WERI-Rb-1 (cell line): ENCODE measurements at regions not wholly inside any gene's neighbourhood (a gene's known extent, or its start where the extent isn't known, plus 50 kb on each side); places are given as distances from the start of the nearest gene placed in this dataset.

ENCODE experiments used
- DNase-seq: peaks from one replicate; pipeline ENCODE4 v3.0.0-alpha.2; 2020
- H3K27ac ChIP-seq: fragments of 250-450 bp; sonication (Bioruptor Pico); 2 replicates; pipeline ENCODE4 v1.5.1; 2020; ENCODE audit warnings: mild to moderate bottlenecking, moderate library complexity
- H3K27me3 ChIP-seq: fragments of 250-450 bp; sonication (Bioruptor Pico); 2 replicates; pipeline ENCODE4 v1.5.1; 2021; ENCODE audit warnings: mild to moderate bottlenecking, low read depth, moderate library complexity; ENCODE audit not compliant: insufficient read depth, severe bottlenecking
- H3K36me3 ChIP-seq: fragments of 250-450 bp; sonication (Bioruptor Pico); 2 replicates; pipeline ENCODE4 v1.5.1; 2020; ENCODE audit warnings: mild to moderate bottlenecking, moderate library complexity
- H3K4me3 ChIP-seq: 2 replicates; pipeline ENCODE4 v1.5.1; 2011; ENCODE audit warnings: low read depth, mild to moderate bottlenecking, control low read depth, low read length
- H3K9me3 ChIP-seq: fragments of 250-450 bp; sonication (Bioruptor Pico); 2 replicates; pipeline ENCODE4 v1.5.1; 2021; ENCODE audit warnings: mild to moderate bottlenecking, moderate library complexity; ENCODE audit not compliant: severe bottlenecking
- TF ChIP-seq, protein P1 (sequence below): IDR thresholded peaks from 2 replicates; pipeline ENCODE4 v1.5.1; 2011; ENCODE audit warnings: low read depth, mild to moderate bottlenecking, control low read depth, inconsistent platforms, low read length

DNA sequence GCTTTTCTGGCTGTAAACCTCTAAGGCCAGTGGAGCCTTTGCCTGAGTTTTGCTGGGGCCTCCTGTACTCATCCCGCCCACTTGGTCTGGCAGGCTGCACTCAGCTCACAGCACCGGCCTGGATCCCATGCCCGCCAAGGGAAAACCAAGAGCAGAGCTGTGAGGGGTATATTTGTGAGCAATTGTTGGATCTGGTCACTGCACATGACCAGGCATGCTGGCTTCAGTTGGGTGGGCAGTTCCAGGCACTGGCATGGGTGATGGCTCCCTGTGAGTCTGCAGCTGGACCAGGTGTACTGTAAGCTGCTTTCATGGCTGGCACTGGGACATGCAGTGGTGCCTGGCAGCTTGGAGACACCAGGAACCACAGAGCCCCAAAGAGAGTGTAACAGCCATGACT is 563.1 kb upstream of the RGS18 start:
- no peak for DNase-seq
- H3K27me3 ChIP-seq = no peaks in the 10 kb centered on the region
- TF ChIP-seq, protein P1, sequence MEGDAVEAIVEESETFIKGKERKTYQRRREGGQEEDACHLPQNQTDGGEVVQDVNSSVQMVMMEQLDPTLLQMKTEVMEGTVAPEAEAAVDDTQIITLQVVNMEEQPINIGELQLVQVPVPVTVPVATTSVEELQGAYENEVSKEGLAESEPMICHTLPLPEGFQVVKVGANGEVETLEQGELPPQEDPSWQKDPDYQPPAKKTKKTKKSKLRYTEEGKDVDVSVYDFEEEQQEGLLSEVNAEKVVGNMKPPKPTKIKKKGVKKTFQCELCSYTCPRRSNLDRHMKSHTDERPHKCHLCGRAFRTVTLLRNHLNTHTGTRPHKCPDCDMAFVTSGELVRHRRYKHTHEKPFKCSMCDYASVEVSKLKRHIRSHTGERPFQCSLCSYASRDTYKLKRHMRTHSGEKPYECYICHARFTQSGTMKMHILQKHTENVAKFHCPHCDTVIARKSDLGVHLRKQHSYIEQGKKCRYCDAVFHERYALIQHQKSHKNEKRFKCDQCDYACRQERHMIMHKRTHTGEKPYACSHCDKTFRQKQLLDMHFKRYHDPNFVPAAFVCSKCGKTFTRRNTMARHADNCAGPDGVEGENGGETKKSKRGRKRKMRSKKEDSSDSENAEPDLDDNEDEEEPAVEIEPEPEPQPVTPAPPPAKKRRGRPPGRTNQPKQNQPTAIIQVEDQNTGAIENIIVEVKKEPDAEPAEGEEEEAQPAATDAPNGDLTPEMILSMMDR = no peak
- no peaks in the 10 kb centered on the region for H3K36me3 ChIP-seq
- H3K27ac ChIP-seq = no peak overlapping the region
- H3K4me3 ChIP-seq = no peak overlapping the region
- no peaks in the 10 kb centered on the region for H3K9me3 ChIP-seq

DNA sequence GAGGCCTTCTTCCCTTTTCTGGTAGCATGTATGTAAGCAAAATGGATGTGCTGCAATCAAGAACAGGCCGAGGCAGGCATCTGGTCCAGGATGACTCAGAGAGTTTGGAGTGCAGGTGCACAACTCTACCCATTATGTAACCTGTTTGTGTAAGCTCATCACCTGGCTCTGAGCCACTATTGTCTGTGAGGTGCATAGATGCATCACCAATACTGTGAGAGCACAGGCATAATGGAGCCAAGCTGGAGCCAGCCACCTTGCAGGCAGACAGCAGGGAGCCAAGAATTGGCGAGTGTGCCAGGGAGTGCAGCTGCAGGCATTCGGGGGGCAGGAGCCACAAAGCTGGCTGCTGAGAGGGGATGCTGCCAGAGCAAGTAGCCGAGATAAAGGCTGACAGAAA is 549.9 kb upstream of the RGS18 start:
- no peak overlapping the region for H3K4me3 ChIP-seq
- TF ChIP-seq, protein P1 = no peak
- no peaks in the 10 kb centered on the region for H3K9me3 ChIP-seq
- H3K36me3 ChIP-seq = no peaks in the 10 kb centered on the region
- no peak for DNase-seq
- H3K27me3 ChIP-seq = no peaks in the 10 kb centered on the region
- H3K27ac ChIP-seq = no peak overlapping the region

DNA sequence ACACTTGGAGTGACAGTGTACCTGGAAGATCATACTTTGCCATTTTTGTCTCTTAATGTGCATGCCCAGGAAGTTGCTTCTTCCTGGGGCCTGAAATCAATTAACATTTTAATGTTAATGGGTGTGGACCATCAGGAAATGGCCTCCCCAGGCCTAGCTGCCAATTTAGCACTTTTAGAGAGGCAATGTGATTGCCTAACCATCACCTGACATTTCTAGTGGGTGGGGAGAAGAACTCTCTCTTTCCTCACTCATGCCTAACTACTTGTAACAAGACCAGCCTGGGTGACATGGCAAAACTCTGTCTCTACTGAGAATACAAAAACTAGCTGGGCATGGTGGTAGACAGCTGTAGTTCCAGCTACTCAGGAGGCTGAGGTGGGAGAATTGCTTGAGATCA is 549.0 kb upstream of the RGS18 start:
- no peaks in the 10 kb centered on the region for H3K27me3 ChIP-seq
- DNase-seq = no peak
- no peak overlapping the region for H3K4me3 ChIP-seq
- H3K36me3 ChIP-seq = no peaks in the 10 kb centered on the region
- no peaks in the 10 kb centered on the region for H3K9me3 ChIP-seq
- H3K27ac ChIP-seq = no peak overlapping the region
- TF ChIP-seq, protein P1 = no peak

DNA sequence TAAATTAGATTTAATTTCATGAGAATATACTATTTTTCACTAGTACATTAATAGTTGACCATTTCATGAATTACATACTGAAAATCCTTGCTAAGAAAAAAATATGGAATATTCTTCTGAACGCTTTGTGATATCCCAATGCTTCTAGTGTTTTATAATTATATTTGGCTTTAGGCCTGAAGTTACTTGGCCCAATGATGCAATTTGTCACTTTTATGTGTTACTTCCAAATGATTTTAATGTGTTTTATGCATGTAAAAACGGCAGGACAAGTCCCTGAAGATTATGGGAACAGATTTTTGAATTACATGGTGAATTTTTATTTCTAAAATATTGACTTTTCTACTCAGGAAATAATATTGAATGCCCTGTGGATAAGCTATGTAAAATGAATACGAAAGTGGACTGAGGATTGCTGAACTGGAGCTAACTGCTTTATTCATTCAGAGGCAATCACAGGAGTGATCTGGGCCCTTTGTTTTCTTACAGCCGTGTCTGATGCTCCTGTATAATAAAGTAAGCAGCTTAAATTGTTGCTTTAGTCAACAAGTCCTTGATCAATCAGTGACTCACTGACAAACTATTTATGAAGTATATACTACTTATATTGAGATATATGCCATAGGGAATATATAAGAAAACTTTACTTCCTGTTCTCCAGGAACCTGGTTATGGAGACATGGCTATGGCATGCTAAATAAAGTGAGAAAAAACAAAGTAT is 543.0 kb upstream of the RGS18 start:
- Histone ChIP-seq H3K36me3 (no peaks in the 10 kb centered on the region), H3K27ac (no peak overlapping the region), H3K4me3 (no peak overlapping the region), H3K9me3 (no peaks in the 10 kb centered on the region), H3K27me3 (no peaks in the 10 kb centered on the region)
- TF ChIP-seq, protein P1 = no peak
- DNase-seq = no peak

DNA sequence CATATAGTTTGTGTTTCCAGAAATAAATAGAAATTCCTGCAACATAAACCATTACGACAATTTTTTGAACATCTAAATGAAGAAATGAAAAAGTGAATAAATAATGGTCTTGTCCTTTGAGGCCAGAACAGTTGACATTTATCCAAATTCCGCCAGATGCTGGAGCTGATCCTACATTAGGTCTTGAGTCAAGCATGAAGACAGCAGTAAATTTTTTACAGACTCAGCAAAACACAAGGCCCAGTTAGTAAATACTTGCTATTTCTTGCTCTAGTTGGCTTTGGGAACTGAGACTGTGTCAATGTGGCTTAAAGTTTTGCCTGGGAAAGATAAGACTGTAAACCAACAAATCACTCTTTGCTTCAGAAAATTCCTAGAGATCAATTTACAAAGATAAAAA is 540.1 kb upstream of the RGS18 start:
- TF ChIP-seq, protein P1 = no peak
- Histone ChIP-seq H3K27ac (no peak overlapping the region), H3K27me3 (no peaks in the 10 kb centered on the region), H3K36me3 (no peaks in the 10 kb centered on the region), H3K4me3 (no peak overlapping the region), H3K9me3 (no peaks in the 10 kb centered on the region)
- no peak for DNase-seq

DNA sequence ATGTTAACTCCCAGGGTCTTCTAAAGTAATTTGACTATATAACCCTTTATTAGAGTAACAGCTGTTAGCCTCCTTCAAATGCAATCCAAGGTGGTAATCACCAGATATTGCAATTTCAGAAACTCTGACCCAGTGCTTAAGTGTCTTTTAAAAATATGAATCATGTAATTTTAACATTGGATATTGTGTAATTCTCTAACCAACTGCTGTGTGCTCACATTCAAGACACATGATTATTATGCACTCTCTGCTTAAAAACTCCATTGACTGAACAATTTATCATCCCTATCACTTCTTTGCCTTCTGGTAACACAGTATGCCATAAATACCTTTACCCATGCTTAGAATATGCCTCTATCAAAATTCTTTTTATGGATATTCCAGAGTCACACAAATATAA is 537.4 kb upstream of the RGS18 start:
- H3K4me3 ChIP-seq = no peak overlapping the region
- DNase-seq = no peak
- H3K27me3 ChIP-seq = no peaks in the 10 kb centered on the region
- H3K27ac ChIP-seq = no peak overlapping the region
- no peaks in the 10 kb centered on the region for H3K9me3 ChIP-seq
- TF ChIP-seq, protein P1 = no peak
- no peaks in the 10 kb centered on the region for H3K36me3 ChIP-seq
